GM10266 (cell line): ENCODE measurements at regions not wholly inside any gene's neighbourhood (a gene's known extent, or its start where the extent isn't known, plus 50 kb on each side); places are given as distances from the start of the nearest gene placed in this dataset.
A peak's percentile ranks its signal among the peaks of the same experiment; 100 is the strongest.

Experiments used
- DNase-seq: peaks from one replicate; pipeline ENCODE4 v3.0.0; 2012; ENCODE audit errors: extremely low spot score
- TF ChIP-seq, protein P1 (sequence below): IDR thresholded peaks from 2 replicates; pipeline ENCODE4 v1.5.1; 2012; ENCODE audit warnings: mild to moderate bottlenecking, low read depth; ENCODE audit not compliant: control insufficient read depth, insufficient read depth; ENCODE audit errors: missing control alignments

DNA sequence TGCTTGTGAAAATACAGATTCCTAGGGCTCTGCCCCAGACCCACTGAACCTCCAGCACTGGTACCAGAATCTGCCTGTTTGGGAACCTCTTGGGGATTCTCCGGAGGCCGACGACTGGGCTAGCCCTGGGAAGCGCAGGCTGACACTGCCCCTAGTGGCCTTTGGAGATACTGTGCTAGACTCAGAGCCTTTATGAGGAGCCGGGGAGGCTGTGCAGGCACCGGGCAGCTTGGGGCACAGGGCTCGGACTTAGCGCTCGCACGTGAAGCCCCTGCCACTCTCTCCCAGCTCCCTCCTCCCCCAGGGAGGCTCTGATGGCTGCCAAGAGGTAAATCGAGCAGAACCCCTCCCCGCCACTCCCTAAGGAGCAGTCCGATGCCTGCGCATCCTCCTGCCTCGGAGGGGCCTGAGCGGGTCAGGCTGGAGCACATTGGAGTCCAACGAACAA lies 144.6 kb upstream of the TNR start:
- TF ChIP-seq, protein P1, sequence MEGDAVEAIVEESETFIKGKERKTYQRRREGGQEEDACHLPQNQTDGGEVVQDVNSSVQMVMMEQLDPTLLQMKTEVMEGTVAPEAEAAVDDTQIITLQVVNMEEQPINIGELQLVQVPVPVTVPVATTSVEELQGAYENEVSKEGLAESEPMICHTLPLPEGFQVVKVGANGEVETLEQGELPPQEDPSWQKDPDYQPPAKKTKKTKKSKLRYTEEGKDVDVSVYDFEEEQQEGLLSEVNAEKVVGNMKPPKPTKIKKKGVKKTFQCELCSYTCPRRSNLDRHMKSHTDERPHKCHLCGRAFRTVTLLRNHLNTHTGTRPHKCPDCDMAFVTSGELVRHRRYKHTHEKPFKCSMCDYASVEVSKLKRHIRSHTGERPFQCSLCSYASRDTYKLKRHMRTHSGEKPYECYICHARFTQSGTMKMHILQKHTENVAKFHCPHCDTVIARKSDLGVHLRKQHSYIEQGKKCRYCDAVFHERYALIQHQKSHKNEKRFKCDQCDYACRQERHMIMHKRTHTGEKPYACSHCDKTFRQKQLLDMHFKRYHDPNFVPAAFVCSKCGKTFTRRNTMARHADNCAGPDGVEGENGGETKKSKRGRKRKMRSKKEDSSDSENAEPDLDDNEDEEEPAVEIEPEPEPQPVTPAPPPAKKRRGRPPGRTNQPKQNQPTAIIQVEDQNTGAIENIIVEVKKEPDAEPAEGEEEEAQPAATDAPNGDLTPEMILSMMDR, result peak; percentile 77
- DNase-seq, result peak; percentile 67

- DNase-seq, result no peak
- TF ChIP-seq, protein P1, result no peak
Measured at GRCh38 chr1:175887521-175887920, 144.1 kb upstream of the TNR start.

- TF ChIP-seq, protein P1, result no peak
- DNase-seq, result no peak
Measured at GRCh38 chr1:175885326-175885725, 141.9 kb upstream of the TNR start.

- no peak for DNase-seq
- TF ChIP-seq, protein P1, result no peak
Measured at GRCh38 chr1:175884369-175884768, 141.0 kb upstream of the TNR start.

GRCh38 chr1:175882192-175882591 lies 138.8 kb upstream of the TNR start:
- TF ChIP-seq, protein P1, result no peak
- DNase-seq, result no peak

DNA sequence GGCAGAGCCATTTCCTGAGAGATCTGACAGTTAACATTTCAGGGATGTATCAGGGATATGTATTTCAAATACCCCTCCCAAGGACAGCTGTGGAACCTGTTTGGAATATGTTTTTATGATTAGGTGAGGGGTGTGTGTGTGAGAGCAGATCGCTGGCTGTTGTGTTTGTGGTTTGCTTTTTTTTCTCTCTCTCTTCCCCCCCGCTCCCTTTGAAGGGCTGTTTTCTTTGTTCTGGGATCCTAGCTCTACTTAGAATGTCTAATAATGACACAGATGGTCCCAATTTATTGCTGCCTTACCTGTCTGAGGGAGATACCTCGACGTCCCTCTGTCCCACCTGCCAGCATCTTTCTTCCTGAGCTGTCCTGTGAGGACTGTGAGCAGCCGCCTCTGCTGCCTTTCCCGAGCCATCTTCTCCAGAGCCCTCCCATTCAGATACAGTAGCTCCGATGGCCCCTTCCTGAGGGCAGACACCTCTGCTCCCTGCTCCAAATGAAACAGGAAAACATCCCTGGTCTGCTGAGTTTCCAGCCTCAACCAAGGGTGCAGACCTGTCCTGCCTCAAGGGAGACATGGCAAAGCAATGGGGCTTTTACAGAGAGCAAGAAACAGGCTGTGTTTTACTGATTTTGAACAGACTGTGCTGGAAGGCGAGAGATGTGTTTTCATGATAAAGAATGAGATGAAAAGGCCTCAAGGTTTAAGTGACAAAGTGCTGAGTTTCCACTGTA lies 138.0 kb upstream of the TNR start:
- TF ChIP-seq, protein P1, result no peak
- no peak for DNase-seq

DNA sequence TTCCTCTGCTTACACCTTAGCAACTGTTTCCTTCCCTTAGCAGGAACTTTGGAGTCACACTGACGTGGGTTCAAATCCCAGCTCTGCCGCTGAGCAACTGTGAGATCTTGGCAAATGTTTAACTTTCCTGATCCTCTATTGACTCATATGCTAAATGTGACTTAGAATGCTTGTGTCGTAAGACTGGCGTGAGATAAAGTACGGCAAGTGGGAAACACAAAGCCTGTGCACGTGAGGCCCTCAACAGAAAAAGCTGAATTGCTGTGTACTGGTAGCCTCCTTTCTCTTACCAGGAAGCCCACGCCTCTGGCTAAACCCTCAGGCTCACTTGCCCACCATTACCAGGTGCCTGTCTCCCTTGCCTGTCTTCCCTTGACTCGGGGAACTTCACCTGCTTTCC lies 135.4 kb upstream of the TNR start:
- TF ChIP-seq, protein P1, result no peak

More for the DNA sequence above, 135.4 kb upstream of the TNR start:
- DNase-seq, result no peak
